IMR-90 (cell line): ENCODE measurements at regions not wholly inside any gene's neighbourhood (a gene's known extent, or its start where the extent isn't known, plus 50 kb on each side); places are given as distances from the start of the nearest gene placed in this dataset.

Experiments used
- ATAC-seq: fragments of 200-7000 bp; cut with Tn5 transposase; 2 replicates; pipeline ENCODE4 v1.9.1; 2020; ENCODE audit warnings: low read depth, mild to moderate bottlenecking, moderate library complexity
- BruUV-seq: library from RNA; stranded (reverse); fragments of 400-500 nt; replicated peaks from 2 replicates; lab custom pipeline; 2021; lab: Mats Ljungman, UMichigan
- CTCF ChIA-PET: fragments of 300-600 bp; formaldehyde crosslinking; extraction: SDS; loops from one replicate; lab custom pipeline; 2021; ENCODE audit warnings: antibody characterized with exemption; lab: Yijun Ruan, JAX
- POLR2A ChIA-PET: fragments of 300-600 bp; sonication (Branson Sonifier 250); formaldehyde crosslinking; loops from one replicate; lab custom pipeline; 2022; ENCODE audit warnings: antibody characterized with exemption; ENCODE audit not compliant: unreplicated experiment; lab: Charles Lee
- DNase-seq: peaks from one replicate; pipeline ENCODE4 v3.0.0; 2013
- H2AFZ ChIP-seq: replicated peaks from 2 replicates; pipeline ENCODE3; 2013; ENCODE audit warnings: low read length, mild to moderate bottlenecking; ENCODE audit not compliant: poor library complexity
- H2AK5ac ChIP-seq: 2 replicates; pipeline ENCODE4 v1.6.1; 2013; ENCODE audit warnings: low read depth, low read length, inconsistent platforms
- H2AK9ac ChIP-seq: replicated peaks from 2 replicates; pipeline ENCODE3; 2013; ENCODE audit warnings: mild to moderate bottlenecking, low read depth, low read length, moderate library complexity; ENCODE audit not compliant: poor library complexity
- H2BK120ac ChIP-seq: 2 replicates; pipeline ENCODE4 v1.6.1; 2013; ENCODE audit warnings: low read depth, low read length, inconsistent platforms
- H2BK15ac ChIP-seq: 3 replicates; pipeline ENCODE4 v1.6.1; 2013; ENCODE audit warnings: low read depth, low read length, inconsistent platforms
- H2BK20ac ChIP-seq: 2 replicates; pipeline ENCODE4 v1.6.1; 2013; ENCODE audit warnings: low read depth, mild to moderate bottlenecking, inconsistent platforms, low read length, moderate library complexity
- H2BK5ac ChIP-seq: 2 replicates; pipeline ENCODE4 v1.6.1; 2013; ENCODE audit warnings: mild to moderate bottlenecking, low read depth, low read length, inconsistent platforms; ENCODE audit not compliant: poor library complexity, severe bottlenecking
- H3K14ac ChIP-seq: replicated peaks from 2 replicates; pipeline ENCODE4 v1.6.1; 2013; ENCODE audit warnings: low read depth, low read length, inconsistent platforms
- H3K18ac ChIP-seq: 2 replicates; pipeline ENCODE4 v1.6.1; 2013; ENCODE audit warnings: low read depth, low read length, control low read depth
- H3K23ac ChIP-seq: 2 replicates; pipeline ENCODE4 v1.6.1; 2013; ENCODE audit warnings: low read depth, low read length, inconsistent platforms
- H3K27ac ChIP-seq: 2 replicates; pipeline ENCODE4 v1.5.1; 2013; ENCODE audit warnings: mild to moderate bottlenecking, control low read depth, low read length; ENCODE audit not compliant: insufficient read depth
- H3K27me3 ChIP-seq: 2 replicates; pipeline ENCODE4 v1.6.1; 2013; ENCODE audit warnings: low read length; ENCODE audit not compliant: control insufficient read depth, insufficient read depth
- H3K36me3 ChIP-seq: 2 replicates; pipeline ENCODE4 v1.6.1; 2013; ENCODE audit warnings: low read length, mixed read lengths; ENCODE audit not compliant: control insufficient read depth, insufficient read depth
- H3K4ac ChIP-seq: 2 replicates; pipeline ENCODE4 v1.6.1; 2013; ENCODE audit warnings: low read depth, low read length, inconsistent platforms
- H3K4me1 ChIP-seq: 2 replicates; pipeline ENCODE4 v1.6.1; 2013; ENCODE audit warnings: low read length, mixed read lengths; ENCODE audit not compliant: control insufficient read depth, insufficient read depth
- H3K4me2 ChIP-seq: 2 replicates; pipeline ENCODE4 v1.6.1; 2013; ENCODE audit warnings: low read depth, mild to moderate bottlenecking, control low read depth, low read length, moderate library complexity
- H3K4me3 ChIP-seq: 2 replicates; pipeline ENCODE4 v1.5.1; 2013; ENCODE audit warnings: low read depth, mild to moderate bottlenecking, control low read depth, low read length, moderate library complexity; ENCODE audit not compliant: insufficient read depth
- H3K56ac ChIP-seq: 2 replicates; pipeline ENCODE4 v1.6.1; 2013; ENCODE audit warnings: low read length, inconsistent platforms; ENCODE audit not compliant: insufficient read depth; ENCODE audit errors: extremely low read depth
- H3K79me1 ChIP-seq, 2 experiments: 2 replicates each; pipeline ENCODE4 v1.6.1; 2013; ENCODE audit warnings: low read length in 2 of 2, inconsistent platforms in 1 of 2, low read depth in 1 of 2
- H3K9ac ChIP-seq: 2 replicates; pipeline ENCODE4 v1.6.1; 2013; ENCODE audit warnings: low read depth, low read length, control low read depth
- H3K9me1 ChIP-seq: 2 replicates; pipeline ENCODE4 v1.6.1; 2013; ENCODE audit warnings: low read length, inconsistent platforms; ENCODE audit not compliant: insufficient read depth
- H3K9me3 ChIP-seq: 2 replicates; pipeline ENCODE4 v1.6.1; 2013; ENCODE audit warnings: low read length; ENCODE audit not compliant: control insufficient read depth, insufficient read depth
- H4K20me1 ChIP-seq: 2 replicates; pipeline ENCODE4 v1.6.1; 2013; ENCODE audit warnings: low read length, inconsistent platforms; ENCODE audit not compliant: insufficient read depth
- H4K5ac ChIP-seq: 2 replicates; pipeline ENCODE4 v1.6.1; 2013; ENCODE audit warnings: mild to moderate bottlenecking, low read depth, low read length, control low read depth
- H4K8ac ChIP-seq, 2 experiments: 2 replicates each; pipeline ENCODE4 v1.6.1; 2013; ENCODE audit warnings: low read depth in 2 of 2, low read length in 2 of 2, control low read depth in 1 of 2, inconsistent platforms in 1 of 2
- H4K91ac ChIP-seq: 2 replicates; pipeline ENCODE4 v1.6.1; 2013; ENCODE audit warnings: low read depth, low read length, inconsistent platforms; ENCODE audit not compliant: insufficient read depth
- BHLHE40 ChIP-seq: fragments of 150-350 bp; IDR thresholded peaks from 2 replicates; pipeline ENCODE4 v1.6.1; 2016; ENCODE audit warnings: mild to moderate bottlenecking, low read depth, low read length
- CEBPB ChIP-seq: IDR thresholded peaks from 2 replicates; pipeline ENCODE4 v1.6.1; 2012; ENCODE audit warnings: low read depth, low read length, improper control_type of control experiment
- CHD1 ChIP-seq: IDR thresholded peaks from 2 replicates; pipeline ENCODE4 v1.6.1; 2012; ENCODE audit warnings: low read depth, low read length, improper control_type of control experiment
- CTCF ChIP-seq: conservative IDR thresholded peaks from 2 replicates; pipeline ENCODE4 v1.5.1; 2012; ENCODE audit warnings: mild to moderate bottlenecking, low read depth, low read length, improper control_type of control experiment
- ELK1 ChIP-seq: fragments of 150-350 bp; IDR thresholded peaks from 2 replicates; pipeline ENCODE4 v1.6.1; 2016; ENCODE audit warnings: low read depth, mild to moderate bottlenecking, low read length, moderate library complexity, borderline replicate concordance
- FOS ChIP-seq: fragments of 150-350 bp; IDR thresholded peaks from 2 replicates; pipeline ENCODE4 v1.6.1; 2016; ENCODE audit warnings: low read depth, low read length
- MXI1 ChIP-seq: IDR thresholded peaks from 2 replicates; pipeline ENCODE4 v1.6.1; 2012; ENCODE audit warnings: low read depth, mild to moderate bottlenecking, low read length, moderate library complexity, borderline replicate concordance
- RAD21 ChIP-seq: IDR thresholded peaks from 2 replicates; pipeline ENCODE4 v1.6.1; 2012; ENCODE audit warnings: low read length, improper control_type of control experiment
- SMC3 ChIP-seq: fragments of 150-350 bp; IDR thresholded peaks from 2 replicates; pipeline ENCODE4 v1.6.1; 2016; ENCODE audit warnings: low read depth, mild to moderate bottlenecking, antibody characterized with exemption, low read length, moderate library complexity
- WGBS, 2 experiments: methylation state at CpG; one replicate each; pipeline versions ENCODE4 v1.1.5 to v1.1.7; 2013; ENCODE audit warnings: missing lambda C conversion rate in 2 of 2; ENCODE audit not compliant: insufficient read length in 1 of 2; ENCODE audit errors: extremely low coverage in 2 of 2; 5-methylcytosine and 5-hydroxymethylcytosine counted together
- dilution Hi-C: fragments of 300-500 bp; cut with HindIII; formaldehyde crosslinking; loops from one replicate; pipeline ENCODE4 v1.14.3; 2018; ENCODE audit warnings: low sequenced_read_pairs; ENCODE audit not compliant: unreplicated experiment
- in situ Hi-C: fragments of 300-500 bp; cut with MboI; formaldehyde crosslinking; loops from 3 replicates; pipeline ENCODE4 v1.14.3; 2019; ENCODE audit warnings: low sequenced_read_pairs, inconsistent platforms, mixed read lengths
- intact Hi-C: fragments of 100-400 bp; cut with micrococcal nuclease; formaldehyde crosslinking; loops from 2 replicates; pipeline ENCODE4 v1.10.0; 2022
- TF ChIP-seq, protein P1 (sequence below): fragments of 150-350 bp; IDR thresholded peaks from 2 replicates; pipeline ENCODE4 v1.6.1; 2017; ENCODE audit warnings: mild to moderate bottlenecking, antibody characterized with exemption, low read length, low read depth

DNA sequence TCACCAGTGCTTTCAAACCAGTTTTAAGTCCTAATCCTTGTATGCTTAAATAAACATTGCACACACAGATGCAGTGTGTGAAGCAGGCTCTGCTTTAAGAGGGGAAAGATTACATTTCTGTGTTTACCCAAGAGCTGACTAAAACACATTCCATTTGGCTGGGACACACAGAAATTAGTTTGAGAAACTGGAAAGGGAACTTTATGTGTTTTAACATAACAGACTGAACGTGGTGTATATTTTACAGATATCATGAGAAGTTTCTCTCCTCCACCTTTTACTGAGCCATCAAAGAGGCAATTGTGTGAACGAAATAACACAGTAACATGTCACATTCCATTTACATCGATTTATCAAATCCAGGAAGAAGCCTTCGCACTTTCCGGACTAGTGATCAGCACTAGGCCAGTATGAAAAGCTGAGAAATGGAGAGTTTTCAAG, 121.8 kb downstream of the MAIP1 start:
- ChIA-PET POLR2A (no interaction called here), CTCF (no interaction called here)
- peaks cover 4% of the 10 kb centered on the region; the same call in 1 of the 2 replicates for H3K9me1 ChIP-seq
- no peaks in the 10 kb centered on the region for H3K79me1 ChIP-seq
- H3K18ac ChIP-seq = peak overlapping the region; percentile 98
- no CpG with 5 or more reads among the region's 5 CpGs for WGBS, 2 experiments
- ATAC-seq (peak; percentile 96), DNase-seq (peak; percentile 95)
- H4K8ac ChIP-seq = peak overlapping the region in 1 of 2 experiments; percentile 63; a peak in 2 of 4 replicates
- H4K5ac ChIP-seq = peak overlapping the region; percentile 83; the same call in 1 of the 2 replicates
- H2BK20ac ChIP-seq = peak overlapping the region; percentile 87; the same call in 1 of the 2 replicates
- no peaks in the 10 kb centered on the region for H3K36me3 ChIP-seq
- dilution Hi-C loops = no loop called here
- H4K91ac ChIP-seq = no peak overlapping the region
- no peaks in the 10 kb centered on the region for H4K20me1 ChIP-seq
- no peak overlapping the region; the same call in 1 of the 2 replicates for H3K56ac ChIP-seq
- H3K4ac ChIP-seq = peak overlapping the region; percentile 69; the same call in 1 of the 2 replicates
- H2BK5ac ChIP-seq = peak overlapping the region; percentile 90
- H3K4me2 ChIP-seq = peak overlapping the region; percentile 82; the same call in 1 of the 2 replicates
- H2BK120ac ChIP-seq = peak overlapping the region; percentile 57
- no peak overlapping the region for H2AFZ ChIP-seq
- H3K23ac ChIP-seq = no peak overlapping the region
- peak overlapping the region; percentile 15; the same call in 1 of the 2 replicates for H3K14ac ChIP-seq
- H3K4me1 ChIP-seq = peaks cover 8% of the 10 kb centered on the region
- peak overlapping the region; percentile 36; the same call in 1 of the 2 replicates for H3K27ac ChIP-seq
- H3K9me3 ChIP-seq = no peaks in the 10 kb centered on the region
- no TSS peak for BruUV-seq
- in situ Hi-C loops = no loop called here
- no peak overlapping the region for H2AK9ac ChIP-seq
- no peak overlapping the region for H2BK15ac ChIP-seq
- peak overlapping the region; percentile 24; the same call in 1 of the 2 replicates for H3K9ac ChIP-seq
- TF ChIP-seq CHD1 (no peak), ELK1 (no peak), RAD21 (no peak), CTCF (no peak), SMC3 (no peak; the same call in 1 of the 2 replicates), BHLHE40 (peak; percentile 52; the same call in 1 of the 2 replicates), MXI1 (no peak), CEBPB (peak; percentile 70), FOS (0 out of 2 replicates have a peak, but pooled peaks have one; percentile 13)
- TF ChIP-seq, protein P1, sequence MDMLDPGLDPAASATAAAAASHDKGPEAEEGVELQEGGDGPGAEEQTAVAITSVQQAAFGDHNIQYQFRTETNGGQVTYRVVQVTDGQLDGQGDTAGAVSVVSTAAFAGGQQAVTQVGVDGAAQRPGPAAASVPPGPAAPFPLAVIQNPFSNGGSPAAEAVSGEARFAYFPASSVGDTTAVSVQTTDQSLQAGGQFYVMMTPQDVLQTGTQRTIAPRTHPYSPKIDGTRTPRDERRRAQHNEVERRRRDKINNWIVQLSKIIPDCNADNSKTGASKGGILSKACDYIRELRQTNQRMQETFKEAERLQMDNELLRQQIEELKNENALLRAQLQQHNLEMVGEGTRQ = no peak
- intact Hi-C loops = loop anchor here (2.0 kb wide), 2 partner anchors 96 to 230 kb away; partner anchors contain the start of gene SPATS2L
- H3K27me3 ChIP-seq = no peaks in the 10 kb centered on the region; the same call in 1 of the 2 replicates
- no peak overlapping the region for H3K4me3 ChIP-seq
- no peak overlapping the region for H2AK5ac ChIP-seq
